ENCODE measurements at regions not wholly inside any gene's neighbourhood (a gene's known extent, or its start where the extent isn't known, plus 50 kb on each side); places are given as distances from the start of the nearest gene placed in this dataset.
A peak's percentile ranks its signal among the peaks of the same experiment; 100 is the strongest.

- no peak for DNase-seq
Measured at GRCh38 chr3:154753101-154753500, 323.1 kb upstream of the GPR149 start.

- DNase-seq, result no peak
Measured at GRCh38 chr3:154749514-154749913, 319.5 kb upstream of the GPR149 start.

GRCh38 chr3:154745929-154746328 is 315.9 kb upstream of the GPR149 start:
- no peak for DNase-seq

- DNase-seq, result no peak
Measured at GRCh38 chr3:154745122-154745521, 315.1 kb upstream of the GPR149 start.

- DNase-seq, result no peak
Measured at GRCh38 chr3:154743418-154743817, 313.4 kb upstream of the GPR149 start.

GRCh38 chr3:154734468-154734867 is 304.5 kb upstream of the GPR149 start:
- no peak for DNase-seq

- peak; percentile 2 for DNase-seq
Measured at GRCh38 chr3:154730186-154730585, 300.2 kb upstream of the GPR149 start.

GRCh38 chr3:154729741-154730140 is 299.8 kb upstream of the GPR149 start:
- no peak for DNase-seq

GRCh38 chr3:154728285-154728684 is 298.3 kb upstream of the GPR149 start:
- DNase-seq, result no peak

GRCh38 chr3:154720921-154721320 is 290.9 kb upstream of the GPR149 start:
- no peak for DNase-seq

- no peak for DNase-seq
Measured at GRCh38 chr3:154718053-154718452, 288.1 kb upstream of the GPR149 start.

- DNase-seq, result no peak
Measured at GRCh38 chr3:154716170-154716569, 286.2 kb upstream of the GPR149 start.

GRCh38 chr3:154708554-154708953 is 278.6 kb upstream of the GPR149 start:
- no peak for DNase-seq

GRCh38 chr3:154701055-154701454 is 271.1 kb upstream of the GPR149 start:
- DNase-seq, result no peak

- DNase-seq, result no peak
Measured at GRCh38 chr3:154690413-154690812, 260.4 kb upstream of the GPR149 start.

- DNase-seq, result no peak
Measured at GRCh38 chr3:154684440-154684839, 254.4 kb upstream of the GPR149 start.

- no peak for DNase-seq
Measured at GRCh38 chr3:154684021-154684420, 254.0 kb upstream of the GPR149 start.

GRCh38 chr3:154678041-154678654 is 248.2 kb upstream of the GPR149 start:
- no peak for DNase-seq

- DNase-seq, result no peak
Measured at GRCh38 chr3:154668835-154669234, 238.8 kb upstream of the GPR149 start.

GRCh38 chr3:154668187-154668586 is 238.2 kb upstream of the GPR149 start:
- no peak for DNase-seq

GRCh38 chr3:154666542-154666941 is 236.6 kb upstream of the GPR149 start:
- no peak for DNase-seq

- DNase-seq, result no peak
Measured at GRCh38 chr3:154664714-154665113, 234.7 kb upstream of the GPR149 start.

GRCh38 chr3:154662851-154663250 is 232.9 kb upstream of the GPR149 start:
- no peak for DNase-seq

- DNase-seq, result no peak
Measured at GRCh38 chr3:154660811-154661210, 230.8 kb upstream of the GPR149 start.

GRCh38 chr3:154658000-154658399 is 228.0 kb upstream of the GPR149 start:
- DNase-seq, result no peak

- no peak for DNase-seq
Measured at GRCh38 chr3:154657218-154657617, 227.2 kb upstream of the GPR149 start.
